DOHH2 (cell line): ENCODE measurements at regions not wholly inside any gene's neighbourhood (a gene's known extent, or its start where the extent isn't known, plus 50 kb on each side); places are given as distances from the start of the nearest gene placed in this dataset.

Experiments
- H3F3A ChIP-seq: fragments of 200-600 bp; sonication (generic), shearing (Covaris generic); 2 replicates; pipeline ENCODE4 v1.6.0; 2016; ENCODE audit warnings: antibody characterized with exemption, mild to moderate bottlenecking; ENCODE audit not compliant: control insufficient read depth, insufficient read depth
- H3K27ac ChIP-seq: fragments of 200-600 bp; sonication (generic); 2 replicates; pipeline ENCODE4 v1.5.1; 2014; ENCODE audit warnings: low read depth, mild to moderate bottlenecking, low read length, moderate library complexity
- H3K27me3 ChIP-seq: fragments of 200-600 bp; sonication (generic); 2 replicates; pipeline ENCODE4 v1.6.1; 2014; ENCODE audit warnings: mild to moderate bottlenecking, low read length, mixed read lengths; ENCODE audit not compliant: control insufficient read depth
- H3K36me3 ChIP-seq: fragments of 200-600 bp; sonication (generic); 2 replicates; pipeline ENCODE4 v1.6.1; 2014; ENCODE audit warnings: mild to moderate bottlenecking, low read length, moderate library complexity, mixed read lengths; ENCODE audit not compliant: control insufficient read depth
- H3K4me1 ChIP-seq: fragments of 200-600 bp; sonication (generic); 2 replicates; pipeline ENCODE4 v1.6.1; 2014; ENCODE audit warnings: mild to moderate bottlenecking, low read length, mixed read lengths; ENCODE audit not compliant: control insufficient read depth
- H3K4me2 ChIP-seq: fragments of 200-600 bp; sonication (generic); 2 replicates; pipeline ENCODE4 v1.6.0; 2014; ENCODE audit warnings: mild to moderate bottlenecking, low read length, moderate library complexity
- H3K4me3 ChIP-seq: fragments of 200-600 bp; sonication (generic); 2 replicates; pipeline ENCODE4 v1.5.1; 2014; ENCODE audit warnings: mild to moderate bottlenecking, low read length, mixed read lengths
- H3K79me2 ChIP-seq: fragments of 200-600 bp; sonication (generic); 2 replicates; pipeline ENCODE4 v1.6.1; 2014; ENCODE audit warnings: mild to moderate bottlenecking, low read length, mixed read lengths; ENCODE audit not compliant: control insufficient read depth
- H3K9me2 ChIP-seq: fragments of 200-600 bp; sonication (generic); replicated peaks from 2 replicates; pipeline ENCODE4 v1.6.1; 2014; ENCODE audit warnings: mild to moderate bottlenecking, low read length, mixed read lengths; ENCODE audit not compliant: control insufficient read depth
- H3K9me3 ChIP-seq: fragments of 200-600 bp; sonication (generic); 2 replicates; pipeline ENCODE4 v1.6.1; 2014; ENCODE audit warnings: antibody characterized with exemption, low read length, mixed read lengths; ENCODE audit not compliant: control insufficient read depth, insufficient read depth
- H4K20me1 ChIP-seq: fragments of 200-600 bp; sonication (generic); 2 replicates; pipeline ENCODE4 v1.6.0; 2014; ENCODE audit warnings: low read depth, mild to moderate bottlenecking, antibody characterized with exemption, low read length, moderate library complexity; ENCODE audit not compliant: control insufficient read depth, insufficient read depth
- EZH2phosphoT487 ChIP-seq: fragments of 200-600 bp; sonication (generic); IDR thresholded peaks from 2 replicates; pipeline ENCODE4 v1.6.1; 2017; ENCODE audit warnings: borderline replicate concordance, mild to moderate bottlenecking, antibody characterized with exemption, low read length, moderate library complexity, mixed read lengths
- TF ChIP-seq, protein P1 (sequence below): fragments of 200-600 bp; sonication (generic); IDR thresholded peaks from one replicate; pipeline ENCODE4 v1.5.1; 2014; ENCODE audit warnings: antibody characterized with exemption, mild to moderate bottlenecking, low read depth, low read length; ENCODE audit not compliant: poor library complexity, severe bottlenecking

DNA sequence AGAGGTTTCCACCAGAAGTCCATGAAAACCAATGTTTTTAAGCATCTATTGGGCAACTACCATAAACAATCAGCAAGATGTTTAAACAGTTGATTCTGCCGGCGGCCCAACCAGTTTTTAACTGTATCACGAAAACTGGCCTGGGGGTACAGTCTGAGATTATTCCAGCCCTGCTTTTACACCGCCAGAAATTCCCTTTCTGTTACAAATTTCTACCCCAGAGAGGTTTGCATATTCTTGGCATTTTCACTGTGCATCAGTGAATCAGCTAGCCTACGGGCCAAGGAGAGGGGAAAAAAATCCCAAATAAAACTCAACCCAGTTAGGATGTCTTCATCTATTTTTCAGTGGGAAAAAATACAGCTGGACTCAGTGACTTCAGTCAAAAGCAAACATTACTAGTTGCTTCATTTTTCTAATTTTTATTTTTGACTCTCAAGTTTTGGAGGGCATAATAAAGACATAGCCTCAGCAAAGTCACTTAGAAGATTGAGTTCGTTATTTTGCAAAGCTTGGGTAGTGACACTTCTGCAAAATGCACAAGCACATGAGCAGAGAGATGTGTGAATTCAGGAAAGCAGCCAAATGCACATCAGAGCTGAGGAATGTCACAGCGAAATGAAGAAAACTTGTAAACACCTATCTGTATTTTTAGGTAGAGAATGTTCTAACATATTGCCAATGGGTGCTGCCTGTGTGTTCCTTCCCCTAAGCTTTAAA lies 167.8 kb upstream of the GK2 start:
- no peak overlapping the region for H3K27ac ChIP-seq
- H3K4me1 ChIP-seq = no peaks in the 10 kb centered on the region
- no peak overlapping the region for H3K4me2 ChIP-seq
- H3K9me3 ChIP-seq = no peaks in the 10 kb centered on the region
- H3K4me3 ChIP-seq = no peak overlapping the region
- no peaks in the 10 kb centered on the region for H3K79me2 ChIP-seq
- H3K36me3 ChIP-seq = no peaks in the 10 kb centered on the region
- no peaks in the 10 kb centered on the region for H3K27me3 ChIP-seq
- no peaks in the 10 kb centered on the region for H3K9me2 ChIP-seq
- H3F3A ChIP-seq = no peaks in the 10 kb centered on the region
- H4K20me1 ChIP-seq = no peaks in the 10 kb centered on the region
- no peak for TF ChIP-seq EZH2phosphoT487
- TF ChIP-seq, protein P1, sequence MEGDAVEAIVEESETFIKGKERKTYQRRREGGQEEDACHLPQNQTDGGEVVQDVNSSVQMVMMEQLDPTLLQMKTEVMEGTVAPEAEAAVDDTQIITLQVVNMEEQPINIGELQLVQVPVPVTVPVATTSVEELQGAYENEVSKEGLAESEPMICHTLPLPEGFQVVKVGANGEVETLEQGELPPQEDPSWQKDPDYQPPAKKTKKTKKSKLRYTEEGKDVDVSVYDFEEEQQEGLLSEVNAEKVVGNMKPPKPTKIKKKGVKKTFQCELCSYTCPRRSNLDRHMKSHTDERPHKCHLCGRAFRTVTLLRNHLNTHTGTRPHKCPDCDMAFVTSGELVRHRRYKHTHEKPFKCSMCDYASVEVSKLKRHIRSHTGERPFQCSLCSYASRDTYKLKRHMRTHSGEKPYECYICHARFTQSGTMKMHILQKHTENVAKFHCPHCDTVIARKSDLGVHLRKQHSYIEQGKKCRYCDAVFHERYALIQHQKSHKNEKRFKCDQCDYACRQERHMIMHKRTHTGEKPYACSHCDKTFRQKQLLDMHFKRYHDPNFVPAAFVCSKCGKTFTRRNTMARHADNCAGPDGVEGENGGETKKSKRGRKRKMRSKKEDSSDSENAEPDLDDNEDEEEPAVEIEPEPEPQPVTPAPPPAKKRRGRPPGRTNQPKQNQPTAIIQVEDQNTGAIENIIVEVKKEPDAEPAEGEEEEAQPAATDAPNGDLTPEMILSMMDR = no peak

DNA sequence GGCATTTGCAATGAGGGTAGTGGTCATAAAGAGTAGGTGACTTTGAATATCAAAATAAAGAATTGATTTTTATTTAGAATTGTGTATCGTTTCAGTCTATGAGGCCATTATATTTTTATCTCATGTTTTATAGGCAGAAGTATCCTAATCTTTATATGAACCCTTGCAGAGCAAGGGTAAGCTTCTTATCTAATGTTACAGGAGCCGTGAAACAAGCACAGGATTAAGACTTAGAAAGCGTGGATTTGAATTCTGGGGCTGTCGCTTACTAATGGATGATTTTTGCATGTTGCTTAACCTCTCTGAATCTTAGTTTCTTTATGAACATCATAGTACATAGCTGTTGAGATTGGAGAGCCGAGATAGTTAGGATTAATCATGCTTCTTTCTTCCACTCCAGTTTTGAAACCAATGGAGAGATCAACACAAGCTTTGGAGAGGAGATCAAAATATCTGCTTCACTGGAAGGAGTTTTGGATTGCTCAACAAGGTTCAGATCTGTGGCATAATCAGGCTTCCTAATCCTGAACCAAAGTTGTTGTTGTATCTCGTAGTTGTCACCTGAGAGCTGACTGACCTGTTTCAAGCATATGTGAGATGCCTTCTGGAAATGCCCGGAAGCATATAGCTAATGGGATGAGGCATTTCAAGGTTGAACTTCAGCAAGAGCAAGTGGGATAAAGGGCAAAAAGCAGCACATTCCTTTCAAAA lies 166.9 kb upstream of the GK2 start:
- no peaks in the 10 kb centered on the region for H3K79me2 ChIP-seq
- H3K4me3 ChIP-seq = no peak overlapping the region
- TF ChIP-seq, protein P1 = no peak
- no peak for TF ChIP-seq EZH2phosphoT487
- no peaks in the 10 kb centered on the region for H3F3A ChIP-seq
- no peaks in the 10 kb centered on the region for H3K9me3 ChIP-seq
- H3K4me2 ChIP-seq = no peak overlapping the region
- H3K27me3 ChIP-seq = no peaks in the 10 kb centered on the region
- no peaks in the 10 kb centered on the region for H3K9me2 ChIP-seq
- H3K4me1 ChIP-seq = no peaks in the 10 kb centered on the region
- no peaks in the 10 kb centered on the region for H3K36me3 ChIP-seq
- no peaks in the 10 kb centered on the region for H4K20me1 ChIP-seq
- no peak overlapping the region for H3K27ac ChIP-seq

DNA sequence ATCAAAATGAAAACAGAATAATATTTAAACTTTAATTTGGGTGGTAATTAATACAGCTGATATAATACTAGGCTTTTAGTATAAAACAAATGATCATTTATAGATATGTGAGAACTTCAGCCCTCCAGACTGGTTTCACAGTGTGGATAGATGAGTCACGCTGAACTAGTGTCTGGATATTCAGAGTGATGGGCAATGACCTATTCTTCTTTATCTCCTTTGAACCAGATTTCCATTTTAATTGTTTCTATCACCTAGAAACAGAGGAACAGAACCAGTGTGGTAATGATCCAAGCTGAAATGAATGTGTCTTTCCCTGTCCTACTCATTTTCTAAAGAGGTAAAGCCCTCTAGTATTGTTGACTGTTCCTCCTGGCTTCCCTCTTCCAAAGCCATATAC lies 155.2 kb upstream of the GK2 start:
- Histone ChIP-seq H3K4me2 (no peak overlapping the region), H3K36me3 (no peaks in the 10 kb centered on the region), H4K20me1 (no peaks in the 10 kb centered on the region), H3K9me2 (no peaks in the 10 kb centered on the region), H3K4me3 (no peak overlapping the region), H3F3A (no peaks in the 10 kb centered on the region), H3K9me3 (no peaks in the 10 kb centered on the region), H3K27me3 (no peaks in the 10 kb centered on the region), H3K4me1 (no peaks in the 10 kb centered on the region), H3K27ac (no peak overlapping the region), H3K79me2 (no peaks in the 10 kb centered on the region)
- TF ChIP-seq EZH2phosphoT487 = no peak
- TF ChIP-seq, protein P1 = no peak
